ENCODE measurements at regions not wholly inside any gene's neighbourhood (a gene's known extent, or its start where the extent isn't known, plus 50 kb on each side); places are given as distances from the start of the nearest gene placed in this dataset.

GRCh38 chr9:79796411-79796810 lies 224.6 kb downstream of the TLE4 start:
- DNase-seq (ENCODE audit: low spot score), result no peak

GRCh38 chr9:79788662-79789061 lies 216.9 kb downstream of the TLE4 start:
- DNase-seq (ENCODE audit: low spot score), result no peak

- no peak for DNase-seq (ENCODE audit: low spot score)
Observed at GRCh38 chr9:79781263-79781662, 209.5 kb downstream of the TLE4 start.

- DNase-seq (ENCODE audit: low spot score), result no peak
Observed at GRCh38 chr9:79780559-79780958, 208.8 kb downstream of the TLE4 start.

GRCh38 chr9:79779901-79780300 lies 208.1 kb downstream of the TLE4 start:
- DNase-seq (ENCODE audit: low spot score), result no peak

- no peak for DNase-seq (ENCODE audit: low spot score)
Observed at GRCh38 chr9:79778581-79778980, 206.8 kb downstream of the TLE4 start.

- DNase-seq (ENCODE audit: low spot score), result no peak
Observed at GRCh38 chr9:79776581-79776980, 204.8 kb downstream of the TLE4 start.

Data from iPS-NIHi11 (cell line).